CD4-positive, alpha-beta T cell (primary cell): ENCODE measurements at regions not wholly inside any gene's neighbourhood (a gene's known extent, or its start where the extent isn't known, plus 50 kb on each side); places are given as distances from the start of the nearest gene placed in this dataset.

ENCODE experiments used
- ATAC-seq: fragments of 200-7000 bp; cut with Tn5 transposase; one replicate; pipeline ENCODE4 v1.10.0; 2022; ENCODE audit warnings: mild to moderate bottlenecking; ENCODE audit not compliant: poor library complexity
- CTCF ChIA-PET: fragments of 350-600 bp; sonication (Branson Sonifier 250); formaldehyde crosslinking; loops from one replicate; lab custom pipeline; 2021; ENCODE audit warnings: antibody characterized with exemption, inconsistent platforms; lab: Charles Lee
- POLR2A ChIA-PET: fragments of 350-600 bp; sonication (Branson Sonifier 250); formaldehyde crosslinking; loops from one replicate; lab custom pipeline; 2021; ENCODE audit warnings: antibody characterized with exemption, inconsistent platforms; lab: Charles Lee
- DNase-seq, 14 experiments: peaks; one replicate each; pipeline ENCODE4 v3.0.0-alpha.2; 2013 to 2020; ENCODE audit warnings: mixed read lengths in 2 of 14
- H3K27ac ChIP-seq, 2 donors: one replicate each; pipeline versions ENCODE4 v1.5.1 to v1.7.0; 2013; ENCODE audit warnings: low read length in 2 of 2, low read depth in 1 of 2, mild to moderate bottlenecking in 1 of 2
- H3K27me3 ChIP-seq, 2 experiments: 1 replicate in 1 of 2; 2 replicates in 1 of 2; pipeline versions ENCODE4 v1.6.1 to v1.7.0; 2013; ENCODE audit warnings: low read length in 2 of 2, control low read depth in 1 of 2, mild to moderate bottlenecking in 1 of 2, moderate library complexity in 1 of 2; ENCODE audit not compliant: insufficient read depth in 2 of 2, control insufficient read depth in 1 of 2
- H3K36me3 ChIP-seq: one replicate; pipeline ENCODE4 v1.6.1; 2013; ENCODE audit warnings: low read length, control low read depth; ENCODE audit not compliant: insufficient read depth
- H3K4me1 ChIP-seq: one replicate; pipeline ENCODE4 v1.6.1; 2013; ENCODE audit warnings: low read length, control low read depth; ENCODE audit not compliant: insufficient read depth
- H3K4me3 ChIP-seq: one replicate; pipeline ENCODE4 v1.5.1; 2013; ENCODE audit warnings: mild to moderate bottlenecking, low read length, moderate library complexity
- H3K9me3 ChIP-seq, 2 experiments: 1 replicate in 1 of 2; 2 replicates in 1 of 2; pipeline versions ENCODE4 v1.6.1 to v1.7.0; 2013; ENCODE audit warnings: low read length in 2 of 2, mild to moderate bottlenecking in 2 of 2, control low read depth in 1 of 2, moderate library complexity in 1 of 2; ENCODE audit not compliant: control insufficient read depth in 1 of 2, insufficient read depth in 1 of 2
- H3K27ac Mint-ChIP-seq: one replicate; pipeline ENCODE4 v1.8.0; 2020; ENCODE audit warnings: mixed read lengths
- H3K27me3 Mint-ChIP-seq: one replicate; pipeline ENCODE4 v1.8.0; 2021; ENCODE audit warnings: mixed read lengths
- H3K36me3 Mint-ChIP-seq: one replicate; pipeline ENCODE4 v1.8.0; 2021; ENCODE audit warnings: low read depth, mixed read lengths
- H3K4me1 Mint-ChIP-seq: one replicate; pipeline ENCODE4 v1.8.0; 2021; ENCODE audit warnings: low read depth, mixed read lengths
- H3K4me3 Mint-ChIP-seq: one replicate; pipeline ENCODE4 v1.8.0; 2020; ENCODE audit warnings: mild to moderate bottlenecking, mixed read lengths
- H3K9me3 Mint-ChIP-seq: one replicate; pipeline ENCODE4 v1.8.0; 2020; ENCODE audit warnings: mixed read lengths
- CTCF ChIP-seq: fragments of 200-600 bp; IDR thresholded peaks from one replicate; pipeline ENCODE4 v1.8.0; 2022; ENCODE audit warnings: antibody characterized with exemption, mild to moderate bottlenecking
- intact Hi-C, 2 experiments: fragments of 100-400 bp; cut with DNase I in 1 of 2; cut with micrococcal nuclease in 1 of 2; formaldehyde crosslinking; loops; one replicate each; pipeline versions ENCODE4 v1.15.1 to v1.9.0; 2023 to 2025; cut with DNase I, micrococcal nuclease

- H3K27me3 ChIP-seq = peaks cover 0 to 3% of the 10 kb centered on the region in 2 experiments
- H3K4me1 Mint-ChIP-seq = no peaks in the 10 kb centered on the region
- no peaks in the 10 kb centered on the region for H3K4me1 ChIP-seq
- no peaks in the 10 kb centered on the region for H3K36me3 ChIP-seq
- no peak overlapping the region for H3K27ac Mint-ChIP-seq
- ChIA-PET POLR2A (no interaction called here), CTCF (no interaction called here)
- no peak overlapping the region for H3K27ac ChIP-seq
- TF ChIP-seq CTCF = no peak
- H3K36me3 Mint-ChIP-seq = no peaks in the 10 kb centered on the region
- intact Hi-C loops = no loop called here
- ATAC-seq (no peak), DNase-seq (no peak)
- H3K4me3 ChIP-seq = no peak overlapping the region
- no peaks in the 10 kb centered on the region for H3K9me3 Mint-ChIP-seq
- H3K4me3 Mint-ChIP-seq = no peak overlapping the region
- peaks cover 0 to 4% of the 10 kb centered on the region in 2 experiments for H3K9me3 ChIP-seq
- peaks cover 28% of the 10 kb centered on the region for H3K27me3 Mint-ChIP-seq
Observed at GRCh38 chr9:19554529-19554928, 145.7 kb downstream of the ACER2 start.

- Histone ChIP-seq H3K4me3 (no peak overlapping the region), H3K27me3 (peaks cover 0 to 3% of the 10 kb centered on the region in 2 experiments), H3K36me3 (no peaks in the 10 kb centered on the region), H3K27ac (no peak overlapping the region), H3K4me1 (no peaks in the 10 kb centered on the region), H3K9me3 (peaks cover 0 to 4% of the 10 kb centered on the region in 2 experiments)
- Mint-ChIP-seq H3K4me3 (no peak overlapping the region), H3K9me3 (no peaks in the 10 kb centered on the region), H3K4me1 (no peaks in the 10 kb centered on the region), H3K27ac (no peak overlapping the region), H3K36me3 (no peaks in the 10 kb centered on the region), H3K27me3 (peaks cover 28% of the 10 kb centered on the region)
- no peak for DNase-seq
- ChIA-PET CTCF (no interaction called here), POLR2A (no interaction called here)
- intact Hi-C loops = no loop called here
- no peak for TF ChIP-seq CTCF
- ATAC-seq = no peak
Observed at GRCh38 chr9:19553441-19553840, 144.6 kb downstream of the ACER2 start.

DNA sequence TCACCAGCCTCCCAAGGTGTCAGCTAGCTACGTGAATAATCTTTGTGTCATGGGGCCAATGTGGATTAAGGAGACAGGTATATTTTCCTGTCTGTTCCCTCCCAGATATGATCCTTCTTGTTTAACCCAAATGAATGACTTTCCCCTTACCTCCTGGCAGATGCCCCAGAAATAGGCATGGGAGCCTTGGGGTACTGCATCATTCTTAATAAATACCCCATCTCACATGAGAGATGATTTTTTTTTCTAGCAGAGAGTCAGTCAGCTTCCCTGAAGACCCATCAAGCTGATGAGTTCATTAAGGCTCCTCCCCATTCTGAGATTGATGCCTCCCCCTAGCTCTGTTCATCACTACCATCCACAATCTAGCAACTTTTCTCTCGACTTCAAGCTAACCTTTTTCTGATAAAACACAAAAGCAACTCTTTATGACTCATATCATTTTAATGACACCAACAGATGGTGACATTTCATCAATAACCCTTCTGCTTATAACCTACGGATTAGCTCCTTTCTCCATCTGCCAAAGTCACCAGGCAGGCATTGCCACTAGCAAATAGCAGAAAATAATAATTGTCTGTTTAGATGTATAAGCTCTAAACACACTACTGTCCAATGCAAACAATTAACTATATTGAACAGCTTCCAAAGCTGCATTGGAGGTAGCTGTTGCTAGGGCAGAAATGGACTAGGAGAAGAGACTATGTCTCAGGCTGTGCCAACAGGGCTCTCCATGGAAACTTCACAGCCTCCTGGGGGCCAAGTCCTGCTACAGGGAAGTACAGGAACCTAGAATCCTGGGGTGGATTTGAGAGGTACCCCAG is 143.7 kb downstream of the ACER2 start:
- no peaks in the 10 kb centered on the region for H3K4me1 Mint-ChIP-seq
- no peak overlapping the region for H3K27ac Mint-ChIP-seq
- no peak for ATAC-seq

More for the DNA sequence above, 143.7 kb downstream of the ACER2 start:
- intact Hi-C loops = no loop called here
- H3K4me3 ChIP-seq = no peak overlapping the region
- no peaks in the 10 kb centered on the region for H3K36me3 ChIP-seq
- ChIA-PET POLR2A (no interaction called here), CTCF (no interaction called here)
- H3K9me3 ChIP-seq = peaks cover 0 to 2% of the 10 kb centered on the region in 2 experiments
- Mint-ChIP-seq H3K36me3 (no peaks in the 10 kb centered on the region), H3K27me3 (peaks cover 31% of the 10 kb centered on the region), H3K9me3 (no peaks in the 10 kb centered on the region), H3K4me3 (no peak overlapping the region)
- peaks cover 0 to 3% of the 10 kb centered on the region in 2 experiments for H3K27me3 ChIP-seq
- H3K4me1 ChIP-seq = no peaks in the 10 kb centered on the region
- no peak overlapping the region for H3K27ac ChIP-seq
- no peak for TF ChIP-seq CTCF
- no peak for DNase-seq
